Astrocyte (in vitro differentiated cells and primary cell): ENCODE measurements at regions not wholly inside any gene's neighbourhood (a gene's known extent, or its start where the extent isn't known, plus 50 kb on each side); places are given as distances from the start of the nearest gene placed in this dataset.

Experiments
- DNase-seq: peaks from one replicate; pipeline ENCODE4 v3.0.0-alpha.2; 2010; ENCODE audit warnings: low read depth
- FAIRE-seq: peaks from 2 replicates; lab custom pipeline; 2011; peaks lifted over from hg19 to GRCh38; lab: Jason Lieb, UNC
- H2AFZ ChIP-seq: 2 replicates; pipeline ENCODE4 v1.6.0; 2012; ENCODE audit warnings: low read depth, low read length, inconsistent platforms
- H3K27ac ChIP-seq: 2 replicates; pipeline ENCODE4 v1.5.1; 2011; ENCODE audit warnings: low read depth, low read length, inconsistent platforms
- H3K27me3 ChIP-seq: 2 replicates; pipeline ENCODE4 v1.6.0; 2011; ENCODE audit warnings: low read length, inconsistent platforms; ENCODE audit not compliant: insufficient read depth
- H3K36me3 ChIP-seq: 2 replicates; pipeline ENCODE4 v1.5.1; 2011; ENCODE audit warnings: low read length, inconsistent platforms; ENCODE audit not compliant: insufficient read depth
- H3K4me1 ChIP-seq: 2 replicates; pipeline ENCODE4 v1.5.1; 2011; ENCODE audit warnings: low read length, inconsistent platforms; ENCODE audit not compliant: insufficient read depth
- H3K4me2 ChIP-seq: 2 replicates; pipeline ENCODE4 v1.6.0; 2012; ENCODE audit warnings: low read length, inconsistent platforms
- H3K4me3 ChIP-seq: 2 replicates; pipeline ENCODE4 v1.5.1; 2011; ENCODE audit warnings: low read depth, mild to moderate bottlenecking, low read length, inconsistent platforms; ENCODE audit not compliant: insufficient read depth
- H3K79me2 ChIP-seq: 2 replicates; pipeline ENCODE4 v1.6.0; 2012; ENCODE audit warnings: mild to moderate bottlenecking, low read length, inconsistent platforms; ENCODE audit not compliant: insufficient read depth
- H3K9ac ChIP-seq: 2 replicates; pipeline ENCODE4 v1.6.0; 2012; ENCODE audit warnings: mild to moderate bottlenecking, low read length, inconsistent platforms
- H3K9me3 ChIP-seq: 2 replicates; pipeline ENCODE4 v1.5.1; 2012; ENCODE audit warnings: low read depth, mild to moderate bottlenecking, low read length, inconsistent platforms; ENCODE audit not compliant: insufficient read depth
- H4K20me1 ChIP-seq: 2 replicates; pipeline ENCODE4 v1.6.0; 2012; ENCODE audit warnings: low read length, inconsistent platforms; ENCODE audit not compliant: insufficient read depth
- H3K27ac Mint-ChIP-seq: one replicate; pipeline ENCODE4 v1.8.0; 2021; ENCODE audit warnings: mild to moderate bottlenecking, mixed read lengths; ENCODE audit not compliant: unreplicated experiment
- H3K27me3 Mint-ChIP-seq: one replicate; pipeline ENCODE4 v1.8.0; 2021; ENCODE audit warnings: low read depth, mixed read lengths; ENCODE audit not compliant: unreplicated experiment
- H3K36me3 Mint-ChIP-seq: one replicate; pipeline ENCODE4 v1.8.0; 2021; ENCODE audit warnings: low read depth, mixed read lengths; ENCODE audit not compliant: unreplicated experiment
- H3K4me1 Mint-ChIP-seq: one replicate; pipeline ENCODE4 v1.8.0; 2021; ENCODE audit warnings: low read depth, mixed read lengths; ENCODE audit not compliant: unreplicated experiment
- H3K4me3 Mint-ChIP-seq: one replicate; pipeline ENCODE4 v1.8.0; 2021; ENCODE audit warnings: mild to moderate bottlenecking, moderate library complexity, mixed read lengths; ENCODE audit not compliant: unreplicated experiment
- H3K9me3 Mint-ChIP-seq: one replicate; pipeline ENCODE4 v1.8.0; 2021; ENCODE audit warnings: mild to moderate bottlenecking, mixed read lengths; ENCODE audit not compliant: unreplicated experiment
- EZH2 ChIP-seq: IDR thresholded peaks from 2 replicates; pipeline ENCODE4 v1.6.1; 2012; ENCODE audit warnings: mild to moderate bottlenecking, low read length, inconsistent platforms; ENCODE audit not compliant: insufficient read depth
- TF ChIP-seq, protein P1 (sequence below): IDR thresholded peaks from 2 replicates; pipeline ENCODE4 v1.5.1; 2011; ENCODE audit warnings: low read depth, mild to moderate bottlenecking, inconsistent platforms, low read length, moderate library complexity; ENCODE audit not compliant: insufficient read depth

- H3K9me3 ChIP-seq: no peaks in the 10 kb centered on the region
- Mint-ChIP-seq H3K27ac (no peak overlapping the region), H3K4me1 (peaks cover 9% of the 10 kb centered on the region), H3K27me3 (no peaks in the 10 kb centered on the region), H3K36me3 (no peaks in the 10 kb centered on the region), H3K9me3 (peaks cover 2% of the 10 kb centered on the region), H3K4me3 (no peak overlapping the region)
- no peak overlapping the region for H3K4me2 ChIP-seq
- no peaks in the 10 kb centered on the region for H3K27me3 ChIP-seq
- no peak overlapping the region for H2AFZ ChIP-seq
- H3K4me3 ChIP-seq: no peak overlapping the region
- peaks cover 6% of the 10 kb centered on the region for H3K4me1 ChIP-seq
- no peak overlapping the region for H3K27ac ChIP-seq
- peaks cover 6% of the 10 kb centered on the region for H4K20me1 ChIP-seq
- H3K9ac ChIP-seq: no peak overlapping the region
- FAIRE-seq: no peak
- H3K79me2 ChIP-seq: peaks cover 4% of the 10 kb centered on the region
- DNase-seq: peak; percentile 51
- H3K36me3 ChIP-seq: no peaks in the 10 kb centered on the region
- TF ChIP-seq, protein P1, sequence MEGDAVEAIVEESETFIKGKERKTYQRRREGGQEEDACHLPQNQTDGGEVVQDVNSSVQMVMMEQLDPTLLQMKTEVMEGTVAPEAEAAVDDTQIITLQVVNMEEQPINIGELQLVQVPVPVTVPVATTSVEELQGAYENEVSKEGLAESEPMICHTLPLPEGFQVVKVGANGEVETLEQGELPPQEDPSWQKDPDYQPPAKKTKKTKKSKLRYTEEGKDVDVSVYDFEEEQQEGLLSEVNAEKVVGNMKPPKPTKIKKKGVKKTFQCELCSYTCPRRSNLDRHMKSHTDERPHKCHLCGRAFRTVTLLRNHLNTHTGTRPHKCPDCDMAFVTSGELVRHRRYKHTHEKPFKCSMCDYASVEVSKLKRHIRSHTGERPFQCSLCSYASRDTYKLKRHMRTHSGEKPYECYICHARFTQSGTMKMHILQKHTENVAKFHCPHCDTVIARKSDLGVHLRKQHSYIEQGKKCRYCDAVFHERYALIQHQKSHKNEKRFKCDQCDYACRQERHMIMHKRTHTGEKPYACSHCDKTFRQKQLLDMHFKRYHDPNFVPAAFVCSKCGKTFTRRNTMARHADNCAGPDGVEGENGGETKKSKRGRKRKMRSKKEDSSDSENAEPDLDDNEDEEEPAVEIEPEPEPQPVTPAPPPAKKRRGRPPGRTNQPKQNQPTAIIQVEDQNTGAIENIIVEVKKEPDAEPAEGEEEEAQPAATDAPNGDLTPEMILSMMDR: no peak
- no peak for TF ChIP-seq EZH2
These were observed 393.7 kb downstream of the UTRN start for GRCh38 chr6:144678844-144679243.

GRCh38 chr6:144681334-144681733 is 396.2 kb downstream of the UTRN start:
- no peak for TF ChIP-seq EZH2
- TF ChIP-seq, protein P1: no peak
- no peaks in the 10 kb centered on the region for H3K36me3 Mint-ChIP-seq

DNA sequence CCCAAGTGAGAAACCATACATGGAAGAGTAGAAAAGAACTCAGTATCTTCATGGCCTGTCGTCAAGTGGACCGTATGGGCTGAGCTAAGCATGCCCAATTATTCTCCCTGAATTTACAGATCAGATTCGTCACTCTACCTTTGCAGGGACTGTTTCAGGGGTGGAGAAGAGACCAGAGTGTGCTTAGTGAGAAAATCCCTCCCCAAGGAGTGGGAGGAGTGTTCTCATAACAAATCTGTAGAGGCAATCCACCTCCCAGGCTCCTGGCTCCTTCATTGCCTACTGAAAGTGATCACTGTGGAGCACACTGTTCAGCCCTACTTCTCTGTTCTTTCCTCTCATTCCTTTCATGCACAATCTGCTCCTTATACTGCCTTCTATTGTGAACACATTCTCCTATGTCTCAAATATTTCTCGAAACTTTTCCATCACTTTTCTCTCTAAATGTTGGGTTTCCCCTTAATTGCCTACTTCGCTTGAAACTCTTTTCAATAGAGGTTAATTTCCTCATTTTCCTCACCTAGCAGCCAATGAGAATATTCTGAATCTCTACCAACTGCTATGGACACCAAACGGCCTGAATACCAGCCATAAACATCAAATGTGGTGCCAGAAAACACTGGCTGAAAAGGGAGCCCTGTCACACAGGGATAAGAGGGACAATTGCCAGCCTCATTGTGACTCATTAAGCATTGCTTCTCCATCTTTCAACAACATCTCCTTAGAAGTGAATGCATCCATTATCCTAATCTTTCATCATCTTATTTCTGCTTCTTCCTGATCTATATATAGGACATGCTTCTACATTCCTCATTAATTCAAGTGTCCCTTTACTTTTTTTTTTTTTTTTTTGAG is 398.3 kb downstream of the UTRN start:
- H3K36me3 Mint-ChIP-seq: no peaks in the 10 kb centered on the region
- H3K27me3 Mint-ChIP-seq: no peaks in the 10 kb centered on the region
- no peak overlapping the region for H3K9ac ChIP-seq
- no peaks in the 10 kb centered on the region for H3K27me3 ChIP-seq
- no peak overlapping the region for H2AFZ ChIP-seq
- H3K4me2 ChIP-seq: no peak overlapping the region
- H3K79me2 ChIP-seq: no peaks in the 10 kb centered on the region
- no peak overlapping the region for H3K4me3 Mint-ChIP-seq
- no peak for DNase-seq
- no peaks in the 10 kb centered on the region for H3K9me3 ChIP-seq
- H3K9me3 Mint-ChIP-seq: peaks cover 7% of the 10 kb centered on the region
- no peaks in the 10 kb centered on the region for H3K4me1 ChIP-seq
- no peak overlapping the region for H3K4me3 ChIP-seq
- H4K20me1 ChIP-seq: no peaks in the 10 kb centered on the region
- no peak overlapping the region for H3K27ac ChIP-seq
- TF ChIP-seq EZH2: no peak
- TF ChIP-seq, protein P1: no peak
- no peaks in the 10 kb centered on the region for H3K36me3 ChIP-seq
- no peaks in the 10 kb centered on the region for H3K4me1 Mint-ChIP-seq
- peak overlapping the region; percentile 62 for H3K27ac Mint-ChIP-seq
- FAIRE-seq: no peak

More at GRCh38 chr6:144681334-144681733, 396.2 kb downstream of the UTRN start:
- Histone ChIP-seq H3K4me2 (no peak overlapping the region), H3K36me3 (no peaks in the 10 kb centered on the region), H3K9me3 (no peaks in the 10 kb centered on the region), H3K79me2 (no peaks in the 10 kb centered on the region), H4K20me1 (no peaks in the 10 kb centered on the region), H3K4me3 (no peak overlapping the region), H2AFZ (no peak overlapping the region), H3K27me3 (no peaks in the 10 kb centered on the region), H3K9ac (no peak overlapping the region), H3K27ac (no peak overlapping the region), H3K4me1 (no peaks in the 10 kb centered on the region)
- FAIRE-seq: no peak
- Mint-ChIP-seq H3K4me3 (no peak overlapping the region), H3K27ac (no peak overlapping the region), H3K9me3 (peaks cover 2% of the 10 kb centered on the region), H3K4me1 (no peaks in the 10 kb centered on the region), H3K27me3 (no peaks in the 10 kb centered on the region)
- no peak for DNase-seq
